Naive thymus-derived CD4-positive, alpha-beta T cell (primary cell): ENCODE measurements at regions not wholly inside any gene's neighbourhood (a gene's known extent, or its start where the extent isn't known, plus 50 kb on each side); places are given as distances from the start of the nearest gene placed in this dataset.
A peak's percentile ranks its signal among the peaks of the same experiment; 100 is the strongest.

ENCODE experiments used
- ATAC-seq: fragments of 150-1000 bp; cut with Tn5 transposase; 2 replicates; pipeline ENCODE4 v1.10.0; 2021; ENCODE audit warnings: mild to moderate bottlenecking, moderate library complexity
- CTCF ChIA-PET: fragments of 350-600 bp; sonication (Branson Sonifier 250); formaldehyde crosslinking; loops from one replicate; lab custom pipeline; 2021; ENCODE audit warnings: antibody characterized with exemption; lab: Charles Lee
- POLR2A ChIA-PET: fragments of 350-600 bp; sonication (Branson Sonifier 250); formaldehyde crosslinking; loops from one replicate; lab custom pipeline; 2021; ENCODE audit warnings: antibody characterized with exemption, inconsistent platforms; lab: Charles Lee
- DNase-seq, 9 donors: peaks; one replicate each; pipeline versions ENCODE4 v3.0.0 to v3.0.0-alpha.2; 2020 to 2022; ENCODE audit warnings: mixed read lengths in 1 of 9
- H3K27ac ChIP-seq: one replicate; pipeline ENCODE4 v1.7.0; 2013; ENCODE audit warnings: mild to moderate bottlenecking, low read depth, low read length, moderate library complexity
- H3K27me3 ChIP-seq, 2 donors: one replicate each; pipeline ENCODE4 v1.7.0; 2013; ENCODE audit warnings: low read length in 2 of 2, mild to moderate bottlenecking in 2 of 2, moderate library complexity in 2 of 2; ENCODE audit not compliant: control insufficient read depth in 2 of 2, insufficient read depth in 2 of 2
- H3K36me3 ChIP-seq, 3 experiments: 1 replicate in 2 of 3; 2 replicates in 1 of 3; pipeline ENCODE4 v1.7.0; 2013; ENCODE audit warnings: low read length in 3 of 3, mild to moderate bottlenecking in 3 of 3, moderate library complexity in 1 of 3; ENCODE audit not compliant: insufficient read depth in 3 of 3, control insufficient read depth in 2 of 3
- H3K4me1 ChIP-seq, 2 donors: one replicate each; pipeline ENCODE4 v1.7.0; 2013; ENCODE audit warnings: low read length in 2 of 2, mild to moderate bottlenecking in 2 of 2, moderate library complexity in 1 of 2; ENCODE audit not compliant: control insufficient read depth in 2 of 2, insufficient read depth in 2 of 2
- H3K4me3 ChIP-seq: 2 replicates; pipeline ENCODE4 v1.7.0; 2013; ENCODE audit warnings: mild to moderate bottlenecking, low read length
- H3K9me3 ChIP-seq, 3 experiments: 1 replicate in 2 of 3; 2 replicates in 1 of 3; pipeline ENCODE4 v1.7.0; 2013; ENCODE audit warnings: low read length in 3 of 3; ENCODE audit not compliant: control insufficient read depth in 2 of 3
- H3K27ac Mint-ChIP-seq, 9 donors: one replicate each; pipeline ENCODE4 v1.8.0; 2020 to 2022; ENCODE audit warnings: mixed read lengths in 9 of 9, mild to moderate bottlenecking in 8 of 9, moderate library complexity in 5 of 9, inconsistent platforms in 2 of 9
- H3K27me3 Mint-ChIP-seq, 5 donors: one replicate each; pipeline ENCODE4 v1.8.0; 2021 to 2022; ENCODE audit warnings: mixed read lengths in 5 of 5, mild to moderate bottlenecking in 1 of 5
- H3K36me3 Mint-ChIP-seq, 5 donors: one replicate each; pipeline ENCODE4 v1.8.0; 2020 to 2022; ENCODE audit warnings: mixed read lengths in 5 of 5, mild to moderate bottlenecking in 3 of 5, inconsistent platforms in 1 of 5
- H3K4me1 Mint-ChIP-seq, 7 donors: one replicate each; pipeline ENCODE4 v1.8.0; 2020 to 2022; ENCODE audit warnings: mixed read lengths in 7 of 7, mild to moderate bottlenecking in 3 of 7, inconsistent platforms in 1 of 7
- H3K4me3 Mint-ChIP-seq, 10 donors: one replicate each; pipeline ENCODE4 v1.8.0; 2020 to 2022; ENCODE audit warnings: mild to moderate bottlenecking in 10 of 10, mixed read lengths in 10 of 10, moderate library complexity in 6 of 10, inconsistent platforms in 2 of 10
- H3K9me3 Mint-ChIP-seq, 11 donors: one replicate each; pipeline ENCODE4 v1.8.0; 2020 to 2022; ENCODE audit warnings: mixed read lengths in 11 of 11, mild to moderate bottlenecking in 4 of 11, inconsistent platforms in 1 of 11, moderate library complexity in 1 of 11
- intact Hi-C, 2 donors: fragments of 100-400 bp; cut with micrococcal nuclease; formaldehyde crosslinking; loops; one replicate each; pipeline ENCODE4 v1.15.1; 2023

- Mint-ChIP-seq H3K27ac (no peak overlapping the region), H3K9me3 (peaks cover 0 to 1% (median 0%) of the 10 kb centered on the region in 11 donors), H3K27me3 (peaks cover 0 to 42% (median 18%) of the 10 kb centered on the region in 5 donors), H3K4me1 (peaks cover 0 to 24% (median 0%) of the 10 kb centered on the region in 7 donors), H3K4me3 (no peak overlapping the region), H3K36me3 (no peaks in the 10 kb centered on the region)
- intact Hi-C loops, result no loop called here
- no peaks in the 10 kb centered on the region for H3K9me3 ChIP-seq
- no peak overlapping the region for H3K4me3 ChIP-seq
- no peaks in the 10 kb centered on the region for H3K4me1 ChIP-seq
- H3K27ac ChIP-seq, result no peak overlapping the region
- no peak for DNase-seq
- H3K36me3 ChIP-seq, result no peaks in the 10 kb centered on the region
- no peak for ATAC-seq
- H3K27me3 ChIP-seq, result no peaks in the 10 kb centered on the region
- POLR2A ChIA-PET, result no interaction called here
- CTCF ChIA-PET, result no interaction called here
Observed at GRCh38 chr3:124591699-124592098, 138.6 kb upstream of the UMPS start.

- Mint-ChIP-seq H3K27ac (peak overlapping the region in 1 of 9 donors; percentile 24), H3K4me3 (no peak overlapping the region), H3K27me3 (peaks cover 0 to 42% (median 11%) of the 10 kb centered on the region in 5 donors), H3K9me3 (peaks cover 0 to 1% (median 0%) of the 10 kb centered on the region in 11 donors), H3K36me3 (no peaks in the 10 kb centered on the region), H3K4me1 (peaks cover 0 to 18% (median 0%) of the 10 kb centered on the region in 7 donors)
- no peak for ATAC-seq
- ChIA-PET POLR2A (no interaction called here), CTCF (no interaction called here)
- Histone ChIP-seq H3K27me3 (no peaks in the 10 kb centered on the region), H3K27ac (no peak overlapping the region), H3K9me3 (no peaks in the 10 kb centered on the region), H3K36me3 (no peaks in the 10 kb centered on the region), H3K4me3 (no peak overlapping the region), H3K4me1 (no peaks in the 10 kb centered on the region)
- DNase-seq, result no peak
- intact Hi-C loops, result no loop called here
Observed at GRCh38 chr3:124592658-124593441, 137.4 kb upstream of the UMPS start.

GRCh38 chr3:124593442-124593829 lies 136.8 kb upstream of the UMPS start:
- CTCF ChIA-PET, result no interaction called here
- intact Hi-C loops, result no loop called here

GRCh38 chr3:124594581-124594980 lies 135.7 kb upstream of the UMPS start:
- intact Hi-C loops, result no loop called here
- DNase-seq (no peak), ATAC-seq (no peak)
- no peaks in the 10 kb centered on the region for H3K4me1 ChIP-seq
- H3K36me3 Mint-ChIP-seq, result no peaks in the 10 kb centered on the region
- CTCF ChIA-PET, result no interaction called here
- H3K4me3 ChIP-seq, result no peak overlapping the region
- peaks cover 0 to 1% (median 0%) of the 10 kb centered on the region in 11 donors for H3K9me3 Mint-ChIP-seq
- H3K4me3 Mint-ChIP-seq, result no peak overlapping the region
- no peaks in the 10 kb centered on the region for H3K27me3 ChIP-seq
- H3K27ac ChIP-seq, result no peak overlapping the region
- POLR2A ChIA-PET, result no interaction called here
- H3K9me3 ChIP-seq, result no peaks in the 10 kb centered on the region
- H3K4me1 Mint-ChIP-seq, result peaks cover 0 to 14% (median 0%) of the 10 kb centered on the region in 7 donors
- no peak overlapping the region for H3K27ac Mint-ChIP-seq
- peaks cover 0 to 30% (median 0%) of the 10 kb centered on the region in 5 donors for H3K27me3 Mint-ChIP-seq
- no peaks in the 10 kb centered on the region for H3K36me3 ChIP-seq

More at GRCh38 chr3:124593442-124593829, 136.8 kb upstream of the UMPS start:
- Histone ChIP-seq H3K27me3 (no peaks in the 10 kb centered on the region), H3K4me3 (no peak overlapping the region), H3K36me3 (no peaks in the 10 kb centered on the region), H3K4me1 (no peaks in the 10 kb centered on the region), H3K27ac (no peak overlapping the region), H3K9me3 (no peaks in the 10 kb centered on the region)
- POLR2A ChIA-PET, result no interaction called here
- Mint-ChIP-seq H3K27ac (no peak overlapping the region), H3K9me3 (peaks cover 0 to 1% (median 0%) of the 10 kb centered on the region in 11 donors), H3K4me1 (peaks cover 0 to 18% (median 0%) of the 10 kb centered on the region in 7 donors), H3K27me3 (peaks cover 0 to 37% (median 7%) of the 10 kb centered on the region in 5 donors), H3K4me3 (no peak overlapping the region), H3K36me3 (no peaks in the 10 kb centered on the region)
- no peak for ATAC-seq
- no peak for DNase-seq

- DNase-seq (no peak), ATAC-seq (no peak)
- intact Hi-C loops, result no loop called here
- peaks cover 0 to 1% (median 0%) of the 10 kb centered on the region in 11 donors for H3K9me3 Mint-ChIP-seq
- no peak overlapping the region for H3K4me3 Mint-ChIP-seq
- H3K4me1 Mint-ChIP-seq, result peaks cover 0 to 14% (median 0%) of the 10 kb centered on the region in 7 donors
- H3K27me3 Mint-ChIP-seq, result peaks cover 0 to 33% (median 4%) of the 10 kb centered on the region in 5 donors
- Histone ChIP-seq H3K36me3 (no peaks in the 10 kb centered on the region), H3K9me3 (no peaks in the 10 kb centered on the region), H3K4me3 (no peak overlapping the region), H3K27me3 (no peaks in the 10 kb centered on the region), H3K27ac (no peak overlapping the region), H3K4me1 (no peaks in the 10 kb centered on the region)
- no peak overlapping the region for H3K27ac Mint-ChIP-seq
- CTCF ChIA-PET, result interaction anchor here (0.6 kb wide), 1 partner anchor 22 kb away, joined by 5 read pairs; no protein-coding TSS in a partner anchor
- no peaks in the 10 kb centered on the region for H3K36me3 Mint-ChIP-seq
- POLR2A ChIA-PET, result no interaction called here
Observed at GRCh38 chr3:124597273-124597672, 133.0 kb upstream of the UMPS start.

GRCh38 chr3:124597979-124598378 lies 132.3 kb upstream of the UMPS start:
- H3K4me3 Mint-ChIP-seq, result no peak overlapping the region
- ChIA-PET CTCF (interaction anchor here (0.6 kb wide), 1 partner anchor 21 kb away, joined by 5 read pairs; no protein-coding TSS in a partner anchor), POLR2A (no interaction called here)
- Histone ChIP-seq H3K27ac (no peak overlapping the region), H3K36me3 (no peaks in the 10 kb centered on the region), H3K27me3 (no peaks in the 10 kb centered on the region), H3K9me3 (no peaks in the 10 kb centered on the region), H3K4me3 (no peak overlapping the region), H3K4me1 (no peaks in the 10 kb centered on the region)
- H3K4me1 Mint-ChIP-seq, result peaks cover 0 to 7% (median 0%) of the 10 kb centered on the region in 7 donors
- intact Hi-C loops, result no loop called here
- DNase-seq, result no peak
- peaks cover 0 to 1% (median 0%) of the 10 kb centered on the region in 11 donors for H3K9me3 Mint-ChIP-seq
- H3K27me3 Mint-ChIP-seq, result peaks cover 0 to 35% (median 4%) of the 10 kb centered on the region in 5 donors
- H3K36me3 Mint-ChIP-seq, result no peaks in the 10 kb centered on the region
- no peak for ATAC-seq
- no peak overlapping the region for H3K27ac Mint-ChIP-seq
